ENCODE measurements at regions not wholly inside any gene's neighbourhood (a gene's known extent, or its start where the extent isn't known, plus 50 kb on each side); places are given as distances from the start of the nearest gene placed in this dataset.

GRCh38 chr16:79534143-79534542 lies 66.4 kb downstream of the MAF start:
- TF ChIP-seq EZH2 (IDR thresholded peaks at IDR 0.05; ENCODE audit: borderline replicate concordance, low read depth, low read length, severe bottlenecking) (no peak), CTCF (IDR thresholded peaks at IDR 0.05; ENCODE audit: borderline replicate concordance, extremely low read depth, low read length, poor library complexity, severe bottlenecking) (no peak)

Measured in DND-41 (cell line).